Epithelial cell of esophagus (primary cell): ENCODE measurements at regions not wholly inside any gene's neighbourhood (a gene's known extent, or its start where the extent isn't known, plus 50 kb on each side); places are given as distances from the start of the nearest gene placed in this dataset.

ENCODE experiments used
- DNase-seq: peaks from one replicate; pipeline ENCODE4 v3.0.0; 2010; ENCODE audit warnings: low read depth
- H3K4me3 ChIP-seq: 2 replicates; pipeline ENCODE4 v1.5.1; 2011; ENCODE audit warnings: mild to moderate bottlenecking, low read length, control low read depth
- TF ChIP-seq, protein P1 (sequence below): IDR thresholded peaks from 2 replicates; pipeline ENCODE4 v1.5.1; 2011; ENCODE audit warnings: low read depth, mild to moderate bottlenecking, low read length, control low read depth, inconsistent platforms; ENCODE audit not compliant: insufficient read depth; ENCODE audit errors: missing control alignments

DNA sequence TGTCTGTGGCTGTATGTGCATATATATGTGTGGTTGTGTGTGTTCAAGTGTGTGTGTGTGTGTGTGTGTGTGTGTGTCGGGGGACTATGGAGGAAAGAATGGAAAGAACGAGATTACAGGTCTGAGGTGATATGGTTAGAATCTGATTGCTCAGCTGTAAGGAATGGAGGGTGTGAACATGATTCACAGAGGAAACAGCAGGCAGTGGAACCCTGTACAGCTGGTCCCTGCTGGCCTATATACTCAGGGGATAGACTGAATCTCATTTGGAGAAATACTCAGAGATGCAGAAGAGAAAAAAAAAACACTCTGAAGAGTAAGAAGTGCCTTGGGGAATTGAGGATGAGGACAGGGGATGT is 180.1 kb upstream of the ESRRG start:
- TF ChIP-seq, protein P1, sequence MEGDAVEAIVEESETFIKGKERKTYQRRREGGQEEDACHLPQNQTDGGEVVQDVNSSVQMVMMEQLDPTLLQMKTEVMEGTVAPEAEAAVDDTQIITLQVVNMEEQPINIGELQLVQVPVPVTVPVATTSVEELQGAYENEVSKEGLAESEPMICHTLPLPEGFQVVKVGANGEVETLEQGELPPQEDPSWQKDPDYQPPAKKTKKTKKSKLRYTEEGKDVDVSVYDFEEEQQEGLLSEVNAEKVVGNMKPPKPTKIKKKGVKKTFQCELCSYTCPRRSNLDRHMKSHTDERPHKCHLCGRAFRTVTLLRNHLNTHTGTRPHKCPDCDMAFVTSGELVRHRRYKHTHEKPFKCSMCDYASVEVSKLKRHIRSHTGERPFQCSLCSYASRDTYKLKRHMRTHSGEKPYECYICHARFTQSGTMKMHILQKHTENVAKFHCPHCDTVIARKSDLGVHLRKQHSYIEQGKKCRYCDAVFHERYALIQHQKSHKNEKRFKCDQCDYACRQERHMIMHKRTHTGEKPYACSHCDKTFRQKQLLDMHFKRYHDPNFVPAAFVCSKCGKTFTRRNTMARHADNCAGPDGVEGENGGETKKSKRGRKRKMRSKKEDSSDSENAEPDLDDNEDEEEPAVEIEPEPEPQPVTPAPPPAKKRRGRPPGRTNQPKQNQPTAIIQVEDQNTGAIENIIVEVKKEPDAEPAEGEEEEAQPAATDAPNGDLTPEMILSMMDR = no peak
- H3K4me3 ChIP-seq = no peak overlapping the region
- DNase-seq = peak; percentile 93

DNA sequence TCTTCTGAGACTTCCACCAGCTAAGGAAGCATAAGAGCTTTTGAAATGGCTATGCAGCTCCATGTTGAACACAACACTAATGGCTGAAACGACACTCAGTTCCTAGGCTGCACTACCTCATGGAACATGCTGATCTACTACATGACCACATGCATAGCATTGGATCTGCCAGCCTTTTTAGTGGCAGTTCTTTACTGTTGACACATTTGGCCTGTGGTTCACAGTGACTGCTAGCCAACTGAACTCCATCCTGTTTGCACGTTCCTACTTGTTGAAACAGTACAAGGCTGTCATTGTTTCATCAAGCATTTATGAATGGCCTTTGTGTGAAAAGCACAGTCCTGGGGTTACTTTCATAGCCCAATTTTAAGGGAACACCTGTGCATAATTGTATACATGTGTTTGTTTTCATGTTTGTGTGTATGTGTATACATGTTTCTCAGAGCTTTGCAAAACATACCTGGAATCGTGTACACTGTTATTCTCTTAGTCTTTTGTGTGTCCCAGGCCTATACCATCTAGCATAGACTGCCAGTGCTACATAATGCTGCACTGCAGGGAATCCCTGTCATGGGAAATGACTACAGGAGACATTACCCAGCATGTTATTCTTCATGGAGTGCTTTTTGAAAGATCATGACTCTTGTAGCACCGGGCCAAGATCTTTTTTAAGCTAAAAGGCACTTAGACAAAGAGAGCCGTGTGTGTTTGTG is 179.6 kb upstream of the ESRRG start:
- no peak overlapping the region for H3K4me3 ChIP-seq
- peak; percentile 95 for DNase-seq
- TF ChIP-seq, protein P1 = no peak

DNA sequence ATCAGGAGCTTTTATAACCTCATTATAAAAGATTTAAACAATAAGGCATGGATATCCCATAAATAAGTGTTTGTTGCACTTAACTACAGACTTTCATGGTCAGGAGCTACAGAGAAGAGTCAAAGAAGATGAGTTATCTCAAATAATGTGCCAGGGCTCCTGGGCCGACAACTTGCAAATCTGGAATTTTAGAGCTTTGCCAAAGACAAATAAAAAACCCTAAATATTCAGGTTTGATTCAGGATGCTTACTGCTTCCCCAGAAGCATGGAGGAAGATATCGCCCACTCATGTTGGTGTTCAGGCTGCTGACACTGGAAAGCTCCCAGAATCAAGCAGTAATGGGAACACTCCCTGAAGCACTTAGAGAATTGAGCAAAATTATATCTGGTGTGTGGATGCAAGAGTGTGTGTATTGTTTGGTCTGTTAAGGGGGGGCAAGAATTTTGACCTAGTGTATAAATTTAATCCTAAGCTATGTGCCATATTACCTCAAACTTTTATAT is 176.9 kb upstream of the ESRRG start:
- TF ChIP-seq, protein P1 = no peak
- no peak for DNase-seq
- H3K4me3 ChIP-seq = no peak overlapping the region

DNA sequence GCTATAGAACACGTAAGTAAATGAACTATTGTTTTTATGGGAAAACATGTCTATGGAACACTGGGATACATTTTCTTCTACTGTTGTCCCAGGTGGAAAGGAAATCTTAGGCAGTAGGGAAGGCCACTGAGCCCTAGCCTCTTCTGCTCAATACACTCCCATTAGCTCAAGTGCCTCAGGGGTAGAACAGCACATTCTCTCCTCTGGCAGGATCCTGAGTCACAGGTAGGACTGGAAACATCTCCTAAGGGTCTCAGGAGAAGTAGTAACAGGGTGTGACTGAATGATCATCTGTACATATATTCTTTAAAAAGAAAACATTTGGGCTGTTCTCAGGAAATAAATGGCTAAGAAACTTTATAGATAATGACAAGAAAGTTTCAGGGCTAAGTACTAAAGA is 175.6 kb upstream of the ESRRG start:
- peak; percentile 83 for DNase-seq
- TF ChIP-seq, protein P1 = no peak
- H3K4me3 ChIP-seq = no peak overlapping the region

DNA sequence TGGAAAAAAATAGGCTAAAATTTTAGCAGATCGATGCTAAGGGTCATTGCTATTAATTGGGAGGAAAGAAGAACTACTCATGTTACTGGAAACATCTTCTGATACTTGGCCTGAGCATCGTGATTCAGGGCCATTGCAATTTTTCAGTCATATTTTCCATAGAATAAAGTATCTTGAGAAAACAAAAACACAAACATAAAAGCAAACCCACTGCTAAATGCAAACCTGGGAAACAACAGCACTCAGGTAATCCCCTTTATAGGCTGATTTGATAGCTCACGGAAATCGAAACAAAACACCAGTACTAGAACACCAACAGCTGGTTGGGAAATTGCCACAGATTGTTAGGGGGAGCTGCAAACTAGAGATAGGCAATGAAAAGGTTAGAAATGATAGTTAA is 172.9 kb upstream of the ESRRG start:
- TF ChIP-seq, protein P1 = no peak
- no peak for DNase-seq
- no peak overlapping the region for H3K4me3 ChIP-seq

DNA sequence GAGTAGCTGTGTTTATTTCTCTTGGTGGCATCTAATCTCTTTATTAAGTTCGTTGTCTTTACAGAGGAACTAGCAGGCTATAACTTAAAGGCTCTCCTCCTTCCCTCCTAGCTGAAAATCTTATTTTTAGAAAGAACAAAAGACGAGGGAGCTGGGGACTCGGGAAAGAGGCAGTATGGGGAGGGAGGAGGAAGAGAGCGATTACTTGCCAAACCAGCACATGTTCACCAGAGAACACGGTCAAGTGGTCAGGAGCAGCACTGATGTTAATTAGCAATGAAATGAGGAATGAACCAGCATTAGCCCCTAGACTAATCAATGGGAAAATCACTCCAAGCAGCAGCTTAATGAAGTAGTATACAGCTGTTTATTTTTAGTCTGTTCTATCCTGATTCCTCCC is 171.3 kb upstream of the ESRRG start:
- TF ChIP-seq, protein P1 = no peak
- H3K4me3 ChIP-seq = no peak overlapping the region
- no peak for DNase-seq

DNA sequence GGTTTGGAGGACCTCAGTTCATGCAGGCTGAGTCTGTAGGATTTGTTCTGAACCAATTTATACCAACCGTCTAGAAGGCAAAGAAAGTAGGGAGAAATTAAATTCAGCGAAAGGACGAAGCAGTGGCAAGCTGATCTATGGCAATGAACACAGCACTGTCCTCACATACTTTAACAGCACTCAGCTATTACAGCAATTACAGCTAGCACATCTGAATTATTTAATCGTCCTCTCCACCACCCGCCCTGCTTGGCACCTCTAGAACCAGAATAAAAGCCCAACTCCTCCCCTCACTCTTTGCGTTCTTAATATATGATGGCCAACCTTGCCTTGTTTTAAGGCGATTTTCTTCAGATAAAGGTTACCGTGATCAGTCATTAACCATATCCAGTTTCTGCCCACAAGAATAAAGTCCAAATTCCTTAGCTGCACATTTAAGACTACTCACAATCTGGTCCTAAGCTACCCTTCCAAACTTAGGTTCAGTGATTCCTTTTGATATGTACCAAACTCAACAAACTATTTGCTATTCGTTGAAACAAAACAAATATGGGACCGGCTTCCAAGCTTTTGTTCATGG is 169.4 kb upstream of the ESRRG start:
- DNase-seq = no peak
- TF ChIP-seq, protein P1 = no peak
- H3K4me3 ChIP-seq = no peak overlapping the region
